GM12878 (cell line): ENCODE measurements at regions not wholly inside any gene's neighbourhood (a gene's known extent, or its start where the extent isn't known, plus 50 kb on each side); places are given as distances from the start of the nearest gene placed in this dataset.

Source experiments
- CEBPZ ChIP-seq: fragments of 150-350 bp; IDR thresholded peaks from 2 replicates; pipeline ENCODE4 v1.6.1; 2016; ENCODE audit warnings: low read depth, low read length
- CTCF ChIP-seq, 3 experiments: IDR thresholded peaks in 2 of 3; conservative IDR thresholded peaks in 1 of 3; 2 replicates each; pipeline ENCODE4 v1.5.1; 2011; ENCODE audit warnings: low read depth in 3 of 3, low read length in 3 of 3, mild to moderate bottlenecking in 3 of 3, control low read depth in 2 of 3, moderate library complexity in 2 of 3, inconsistent platforms in 1 of 3, mixed read lengths in 1 of 3; ENCODE audit not compliant: control insufficient read depth in 2 of 3, insufficient read depth in 1 of 3; ENCODE audit errors: extremely low read depth in 1 of 3
- EGR1 ChIP-seq, 2 experiments: IDR thresholded peaks; 1 replicate in 1 of 2; 2 replicates in 1 of 2; pipeline ENCODE4 v1.6.1; 2011 to 2012; ENCODE audit warnings: low read depth in 2 of 2, low read length in 2 of 2, borderline replicate concordance in 1 of 2, mild to moderate bottlenecking in 1 of 2, moderate library complexity in 1 of 2
- EZH2 ChIP-seq: IDR thresholded peaks from 2 replicates; pipeline ENCODE4 v1.6.1; 2012; ENCODE audit warnings: low read depth, mild to moderate bottlenecking, control low read depth, inconsistent platforms, low read length, borderline replicate concordance; ENCODE audit not compliant: control insufficient read depth
- NR2C1 ChIP-seq: fragments of 450-650 bp; IDR thresholded peaks from 2 replicates; pipeline ENCODE4 v1.6.1; 2017; ENCODE audit warnings: antibody characterized with exemption, mild to moderate bottlenecking, moderate library complexity
- POLR2A ChIP-seq: IDR thresholded peaks from 2 replicates; pipeline ENCODE4 v1.6.1; 2011; ENCODE audit warnings: low read depth, mild to moderate bottlenecking, low read length
- RAD21 ChIP-seq: IDR thresholded peaks from 2 replicates; pipeline ENCODE4 v1.6.1; 2011; ENCODE audit warnings: mild to moderate bottlenecking, low read depth, low read length, moderate library complexity; ENCODE audit not compliant: insufficient read depth
- REST ChIP-seq: IDR thresholded peaks from 2 replicates; pipeline ENCODE4 v1.6.1; 2012; ENCODE audit warnings: mild to moderate bottlenecking, low read depth, low read length
- SP1 ChIP-seq: IDR thresholded peaks from one replicate; pipeline ENCODE4 v1.6.1; 2011; ENCODE audit warnings: low read depth, low read length
- SRF ChIP-seq, 2 experiments: IDR thresholded peaks; 2 replicates each; pipeline ENCODE4 v1.6.1; 2011; ENCODE audit warnings: low read depth in 2 of 2, low read length in 2 of 2, mild to moderate bottlenecking in 1 of 2, moderate library complexity in 1 of 2
- TCF7 ChIP-seq: IDR thresholded peaks from 2 replicates; pipeline ENCODE4 v1.6.1; 2014; ENCODE audit warnings: antibody characterized with exemption, borderline replicate concordance
- USF1 ChIP-seq: IDR thresholded peaks from 2 replicates; pipeline ENCODE4 v1.6.1; 2011; ENCODE audit warnings: borderline replicate concordance, low read depth, mild to moderate bottlenecking, moderate library complexity, mixed read lengths, low read length; ENCODE audit not compliant: insufficient read depth; ENCODE audit errors: extremely low read length
- ZNF274 ChIP-seq: IDR thresholded peaks from one replicate; pipeline ENCODE4 v1.8.0; 2011; ENCODE audit not compliant: insufficient read length, insufficient read depth

- TF ChIP-seq ZNF274 (no peak), REST (no peak), RAD21 (no peak), CTCF (IDR thresholded peaks at IDR 0.05 in 2 of 3, conservative IDR thresholded peaks at IDR 0.05 in 1 of 3; ENCODE audit: control insufficient read depth in 2 of 3, extremely low read depth in 1 of 3, insufficient read depth in 1 of 3, low read depth in 3 of 3, low read length in 3 of 3) (no peak), EGR1 (IDR thresholded peaks at IDR 0.05; ENCODE audit: borderline replicate concordance in 1 of 2, low read depth in 2 of 2, low read length in 2 of 2) (no peak), SRF (IDR thresholded peaks at IDR 0.05; ENCODE audit: low read depth in 2 of 2, low read length in 2 of 2) (no peak), SP1 (no peak), NR2C1 (no peak), POLR2A (no peak), USF1 (no peak), EZH2 (no peak), TCF7 (no peak), CEBPZ (no peak)
Measured at GRCh38 chr4:108443585-108443984, 176.8 kb upstream of the RPL34 start.
